Neural cell (in vitro differentiated cells): ENCODE measurements at regions not wholly inside any gene's neighbourhood (a gene's known extent, or its start where the extent isn't known, plus 50 kb on each side); places are given as distances from the start of the nearest gene placed in this dataset.

Experiments used
- H2AFZ ChIP-seq: fragments of 200-600, 300-800 bp; sonication (generic), shearing (Covaris generic); 2 replicates; pipeline ENCODE4 v1.6.0; 2014; ENCODE audit warnings: low read depth, mild to moderate bottlenecking, antibody characterized with exemption, low read length, moderate library complexity
- H3F3A ChIP-seq: fragments of 200-600 bp; shearing (Covaris generic); 2 replicates; pipeline ENCODE4 v1.6.1; 2016; ENCODE audit warnings: mild to moderate bottlenecking, moderate library complexity, mixed read lengths, antibody characterized with exemption, low read length; ENCODE audit not compliant: insufficient read depth, poor library complexity, severe bottlenecking
- H3K27ac ChIP-seq: fragments of 200-600, 300-800 bp; sonication (generic), shearing (Covaris generic); 2 replicates; pipeline ENCODE4 v1.5.1; 2014; ENCODE audit warnings: mild to moderate bottlenecking, low read length, moderate library complexity
- H3K27me3 ChIP-seq: fragments of 300-800, 200-600 bp; sonication (generic), shearing (Covaris generic); 2 replicates; pipeline ENCODE4 v1.6.0; 2014; ENCODE audit warnings: mild to moderate bottlenecking, low read depth, low read length, moderate library complexity; ENCODE audit not compliant: insufficient read depth
- H3K36me3 ChIP-seq: fragments of 300-800, 200-600 bp; sonication (generic), shearing (Covaris generic); 2 replicates; pipeline ENCODE4 v1.5.1; 2014; ENCODE audit warnings: mild to moderate bottlenecking, antibody characterized with exemption, low read length, moderate library complexity; ENCODE audit not compliant: insufficient read depth
- H3K4me2 ChIP-seq: fragments of 300-800, 200-600 bp; sonication (generic), shearing (Covaris generic); 2 replicates; pipeline ENCODE4 v1.6.0; 2014; ENCODE audit warnings: mild to moderate bottlenecking, low read length
- H3K4me3 ChIP-seq: fragments of 300-800, 200-600 bp; sonication (generic), shearing (Covaris generic); 2 replicates; pipeline ENCODE4 v1.5.1; 2014; ENCODE audit warnings: mild to moderate bottlenecking, low read length, moderate library complexity
- H3K79me2 ChIP-seq: fragments of 200-600 bp; shearing (Covaris generic); replicated peaks from 2 replicates; pipeline ENCODE4 v1.6.0; 2014; ENCODE audit warnings: mild to moderate bottlenecking, low read length, moderate library complexity; ENCODE audit not compliant: insufficient read depth
- H3K9ac ChIP-seq: fragments of 300-800, 200-600 bp; sonication (generic), shearing (Covaris generic); 2 replicates; pipeline ENCODE4 v1.6.1; 2016; ENCODE audit warnings: mild to moderate bottlenecking, low read length, mixed read lengths
- H3K9me2 ChIP-seq: fragments of 200-600 bp; shearing (Covaris generic); 2 replicates; pipeline ENCODE4 v1.6.1; 2016; ENCODE audit warnings: mild to moderate bottlenecking, low read length, mixed read lengths; ENCODE audit not compliant: insufficient read depth
- H3K9me3 ChIP-seq: fragments of 200-600, 300-800 bp; sonication (generic), shearing (Covaris generic); 2 replicates; pipeline ENCODE4 v1.6.1; 2016; ENCODE audit warnings: mild to moderate bottlenecking, mixed run types, low read length, moderate library complexity, mixed read lengths
- H4K20me1 ChIP-seq: fragments of 200-600 bp; shearing (Covaris generic); 2 replicates; pipeline ENCODE4 v1.6.1; 2016; ENCODE audit warnings: mild to moderate bottlenecking, mixed run types; ENCODE audit not compliant: insufficient read depth
- CTCF ChIP-seq: fragments of 450-650 bp; IDR thresholded peaks from 2 replicates; pipeline ENCODE4 v1.5.1; 2014; ENCODE audit warnings: antibody characterized with exemption, mild to moderate bottlenecking, moderate library complexity; ENCODE audit not compliant: poor library complexity, severe bottlenecking
- EP300 ChIP-seq: fragments of 450-650 bp; conservative IDR thresholded peaks from 2 replicates; pipeline ENCODE4 v1.6.1; 2014; ENCODE audit warnings: antibody characterized with exemption, mild to moderate bottlenecking, moderate library complexity; ENCODE audit not compliant: poor library complexity, severe bottlenecking
- EZH2 ChIP-seq: fragments of 200-600, 300-800 bp; shearing (Covaris generic), sonication (generic); IDR thresholded peaks from 2 replicates; pipeline ENCODE4 v1.6.1; 2014; ENCODE audit warnings: antibody characterized with exemption, low read length, borderline replicate concordance, mild to moderate bottlenecking; ENCODE audit not compliant: insufficient read depth, poor library complexity, severe bottlenecking
- MXI1 ChIP-seq: fragments of 450-650 bp; conservative IDR thresholded peaks from 2 replicates; pipeline ENCODE4 v1.6.1; 2014; ENCODE audit warnings: antibody characterized with exemption, mild to moderate bottlenecking; ENCODE audit not compliant: poor library complexity, severe bottlenecking
- POLR2AphosphoS5 ChIP-seq: IDR thresholded peaks from 2 replicates; pipeline ENCODE4 v1.6.1; 2012
- RAD21 ChIP-seq: fragments of 450-650 bp; conservative IDR thresholded peaks from 2 replicates; pipeline ENCODE4 v1.6.1; 2014; ENCODE audit warnings: antibody characterized with exemption, mild to moderate bottlenecking, moderate library complexity
- REST ChIP-seq: IDR thresholded peaks from 2 replicates; pipeline ENCODE4 v1.6.1; 2012; ENCODE audit warnings: borderline replicate concordance
- SMC3 ChIP-seq: fragments of 450-650 bp; conservative IDR thresholded peaks from 2 replicates; pipeline ENCODE4 v1.6.1; 2014; ENCODE audit warnings: antibody characterized with exemption, mild to moderate bottlenecking, moderate library complexity; ENCODE audit not compliant: poor library complexity
- TAF1 ChIP-seq: IDR thresholded peaks from 2 replicates; pipeline ENCODE4 v1.6.1; 2012; ENCODE audit warnings: low read depth

GRCh38 chr11:134738581-134738980 lies 326.5 kb upstream of the B3GAT1 start:
- Histone ChIP-seq H3K4me2 (no peak overlapping the region), H3K79me2 (no peaks in the 10 kb centered on the region), H3K9me3 (no peaks in the 10 kb centered on the region), H3K4me3 (no peak overlapping the region), H3K27ac (no peak overlapping the region), H2AFZ (no peak overlapping the region), H3K9ac (no peak overlapping the region), H3F3A (no peaks in the 10 kb centered on the region), H3K36me3 (no peaks in the 10 kb centered on the region), H4K20me1 (no peaks in the 10 kb centered on the region), H3K27me3 (no peaks in the 10 kb centered on the region), H3K9me2 (no peaks in the 10 kb centered on the region)
- no peak for TF ChIP-seq REST
- TF ChIP-seq EZH2, result no peak
- no peak for TF ChIP-seq TAF1
- TF ChIP-seq CTCF, result no peak
- TF ChIP-seq EP300, result no peak
- TF ChIP-seq RAD21, result no peak

- Histone ChIP-seq H3F3A (no peaks in the 10 kb centered on the region), H3K9ac (no peak overlapping the region), H4K20me1 (no peaks in the 10 kb centered on the region), H3K4me3 (no peak overlapping the region), H3K9me2 (no peaks in the 10 kb centered on the region), H3K27ac (no peak overlapping the region), H3K4me2 (no peak overlapping the region), H3K9me3 (no peaks in the 10 kb centered on the region), H3K27me3 (no peaks in the 10 kb centered on the region), H2AFZ (no peak overlapping the region), H3K79me2 (no peaks in the 10 kb centered on the region), H3K36me3 (no peaks in the 10 kb centered on the region)
- TF ChIP-seq TAF1, result no peak
- no peak for TF ChIP-seq RAD21
- TF ChIP-seq POLR2AphosphoS5, result no peak
- no peak for TF ChIP-seq SMC3
- no peak for TF ChIP-seq EP300
- no peak for TF ChIP-seq CTCF
- TF ChIP-seq EZH2, result no peak
- no peak for TF ChIP-seq MXI1
- TF ChIP-seq REST, result no peak
These were observed 325.8 kb upstream of the B3GAT1 start for GRCh38 chr11:134737563-134738510.
